ENCODE measurements at regions not wholly inside any gene's neighbourhood (a gene's known extent, or its start where the extent isn't known, plus 50 kb on each side); places are given as distances from the start of the nearest gene placed in this dataset.

- Mint-ChIP-seq H3K4me3 (no peak overlapping the region), H3K27me3 (ENCODE audit: low read depth in 2 of 2) (no peaks in the 10 kb centered on the region), H3K27ac (no peak overlapping the region)
Observed at GRCh38 chr14:105709281-105710118, 183.1 kb downstream of the TMEM121 start.

GRCh38 chr14:105710119-105711043 lies 184.0 kb downstream of the TMEM121 start:
- H3K9me3 Mint-ChIP-seq: no peaks in the 10 kb centered on the region
- no peaks in the 10 kb centered on the region for H3K4me1 Mint-ChIP-seq
- H3K27ac Mint-ChIP-seq: no peak overlapping the region
- H3K27me3 Mint-ChIP-seq (ENCODE audit: low read depth in 2 of 2): no peaks in the 10 kb centered on the region
- intact Hi-C loops (cut with micrococcal nuclease): no loop called here
- no peaks in the 10 kb centered on the region for H3K9me3 ChIP-seq (ENCODE audit: control insufficient read depth, insufficient read depth, low read length)
- peak overlapping the region; percentile 13 for H3K4me3 ChIP-seq (ENCODE audit: low read length)
- H3K36me3 Mint-ChIP-seq: no peaks in the 10 kb centered on the region
- H3K27me3 ChIP-seq (ENCODE audit: control insufficient read depth, insufficient read depth, low read length): no peaks in the 10 kb centered on the region
- no peak for TF ChIP-seq CTCF (IDR thresholded peaks at IDR 0.05)
- H3K4me1 ChIP-seq (ENCODE audit: control insufficient read depth, insufficient read depth, low read length): peaks cover 30% of the 10 kb centered on the region
- no peaks in the 10 kb centered on the region for H3K36me3 ChIP-seq (ENCODE audit: control insufficient read depth, insufficient read depth, low read length)
- DNase-seq (no peak), ATAC-seq (peak in 2 of 3 donors; percentile 11 to 33)
- 93% methylated on average over 6 of the region's 6 CpGs for WGBS (ENCODE audit: insufficient coverage)
- H3K4me3 Mint-ChIP-seq: no peak overlapping the region
- peak overlapping the region; percentile 54 for H3K27ac ChIP-seq (ENCODE audit: low read length)

More at GRCh38 chr14:105709281-105710118, 183.1 kb downstream of the TMEM121 start:
- Histone ChIP-seq H3K27ac (ENCODE audit: low read length) (peak overlapping the region; percentile 54), H3K36me3 (ENCODE audit: control insufficient read depth, insufficient read depth, low read length) (no peaks in the 10 kb centered on the region), H3K4me3 (ENCODE audit: low read length) (peak overlapping the region; percentile 13), H3K27me3 (ENCODE audit: control insufficient read depth, insufficient read depth, low read length) (no peaks in the 10 kb centered on the region), H3K4me1 (ENCODE audit: control insufficient read depth, insufficient read depth, low read length) (peaks cover 30% of the 10 kb centered on the region), H3K9me3 (ENCODE audit: control insufficient read depth, insufficient read depth, low read length) (no peaks in the 10 kb centered on the region)
- H3K36me3 Mint-ChIP-seq: no peaks in the 10 kb centered on the region
- H3K4me1 Mint-ChIP-seq: no peaks in the 10 kb centered on the region
- ATAC-seq (peak in 1 of 3 donors; percentile 5), DNase-seq (no peak)
- 79% methylated on average over 6 of the region's 6 CpGs for WGBS (ENCODE audit: insufficient coverage)
- no peak for TF ChIP-seq CTCF (IDR thresholded peaks at IDR 0.05)
- intact Hi-C loops (cut with micrococcal nuclease): no loop called here
- H3K9me3 Mint-ChIP-seq: no peaks in the 10 kb centered on the region

GRCh38 chr14:105711044-105711620 lies 184.7 kb downstream of the TMEM121 start:
- no peaks in the 10 kb centered on the region for H3K4me1 Mint-ChIP-seq
- no peak overlapping the region for H3K4me3 ChIP-seq (ENCODE audit: low read length)

More at GRCh38 chr14:105711044-105711620, 184.7 kb downstream of the TMEM121 start:
- H3K4me3 Mint-ChIP-seq: no peak overlapping the region
- H3K27me3 ChIP-seq (ENCODE audit: control insufficient read depth, insufficient read depth, low read length): no peaks in the 10 kb centered on the region
- no peaks in the 10 kb centered on the region for H3K36me3 Mint-ChIP-seq
- no peak for TF ChIP-seq CTCF (IDR thresholded peaks at IDR 0.05)
- no peak overlapping the region for H3K27ac Mint-ChIP-seq
- H3K9me3 Mint-ChIP-seq: no peaks in the 10 kb centered on the region
- H3K27me3 Mint-ChIP-seq (ENCODE audit: low read depth in 2 of 2): no peaks in the 10 kb centered on the region
- H3K4me1 ChIP-seq (ENCODE audit: control insufficient read depth, insufficient read depth, low read length): peaks cover 27% of the 10 kb centered on the region
- ATAC-seq: no peak
- H3K36me3 ChIP-seq (ENCODE audit: control insufficient read depth, insufficient read depth, low read length): no peaks in the 10 kb centered on the region
- H3K9me3 ChIP-seq (ENCODE audit: control insufficient read depth, insufficient read depth, low read length): no peaks in the 10 kb centered on the region
- H3K27ac ChIP-seq (ENCODE audit: low read length): no peak overlapping the region
- 76% methylated on average over 14 of the region's 18 CpGs for WGBS (ENCODE audit: insufficient coverage)
- no peak for DNase-seq
- intact Hi-C loops (cut with micrococcal nuclease): no loop called here

Measured in natural killer cell (primary cell).